HL-60/S4 treated with retinoic acid at 250 ng/mL for 4 days and 3 days (cell line): ENCODE measurements at regions not wholly inside any gene's neighbourhood (a gene's known extent, or its start where the extent isn't known, plus 50 kb on each side); places are given as distances from the start of the nearest gene placed in this dataset.

Experiments used
- in situ Hi-C: fragments of 300-500 bp; cut with MboI; formaldehyde crosslinking; loops from 2 replicates; pipeline ENCODE4 v1.7.0; 2022; ENCODE audit warnings: low sequenced_read_pairs

DNA sequence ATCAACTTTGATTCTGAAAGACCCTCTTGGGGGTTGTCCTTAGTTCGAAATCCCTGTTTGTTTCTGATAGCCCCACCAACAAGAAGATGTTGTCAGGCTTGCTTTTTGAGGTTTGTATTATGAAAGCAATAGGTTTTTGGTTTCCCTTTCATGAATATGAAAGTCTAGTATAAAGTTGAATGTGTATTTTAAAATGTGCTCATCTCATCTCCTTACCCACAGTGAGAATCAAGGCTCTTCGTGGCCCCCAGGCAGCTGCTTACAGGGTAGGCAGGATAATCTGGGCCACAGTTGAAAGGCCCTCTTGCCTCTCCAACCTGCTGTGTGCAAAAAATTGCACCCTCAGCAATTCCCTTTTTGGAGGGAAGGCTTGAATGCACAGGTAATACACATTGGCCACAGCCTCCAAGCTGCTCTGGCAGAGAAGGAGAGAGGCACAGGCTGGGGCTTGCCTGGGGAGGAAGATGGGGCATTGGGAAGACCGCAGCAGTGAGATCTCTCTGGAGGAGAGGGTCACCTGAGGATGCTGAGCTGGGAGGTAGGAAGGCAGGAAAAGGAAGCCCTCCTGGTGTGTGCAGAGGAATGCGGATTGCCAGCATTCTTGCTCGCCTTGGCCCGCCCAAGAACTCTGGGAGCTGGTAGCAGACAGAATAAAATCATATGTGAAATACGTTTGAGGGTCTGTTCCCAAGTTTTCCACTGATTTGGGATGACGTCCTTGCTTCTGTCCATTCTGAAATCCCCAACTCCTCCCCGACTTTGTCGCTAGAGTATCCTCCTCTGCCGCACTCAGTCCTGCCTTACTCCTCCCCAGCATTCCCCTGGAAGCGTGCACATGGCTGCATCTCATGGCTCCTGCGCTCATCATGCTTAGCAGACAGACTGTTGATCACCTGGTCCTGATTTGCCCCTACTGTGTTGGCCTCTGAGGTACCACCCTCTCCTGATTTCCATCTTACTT, 196.4 kb downstream of the RPLP1 start:
- in situ Hi-C loops: no loop called here

DNA sequence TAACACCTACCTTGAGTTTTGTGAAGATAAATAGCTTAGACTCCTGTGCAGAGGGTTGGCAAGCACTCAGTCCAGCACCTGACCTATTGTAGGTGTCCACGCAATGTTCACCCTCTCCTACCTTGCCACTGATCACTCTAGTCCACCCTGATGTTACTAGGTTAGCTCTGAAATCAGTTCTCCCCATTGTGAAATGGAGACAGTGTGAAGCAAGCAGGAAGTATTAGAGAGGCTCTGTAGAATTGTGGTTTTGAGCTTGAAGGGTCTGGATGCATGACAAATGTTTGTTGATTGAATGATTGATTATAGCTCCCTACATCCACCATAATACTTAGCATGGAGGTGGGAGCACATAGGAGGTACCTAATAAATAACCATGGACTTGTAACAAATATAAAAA, 199.7 kb downstream of the RPLP1 start:
- in situ Hi-C loops: no loop called here

DNA sequence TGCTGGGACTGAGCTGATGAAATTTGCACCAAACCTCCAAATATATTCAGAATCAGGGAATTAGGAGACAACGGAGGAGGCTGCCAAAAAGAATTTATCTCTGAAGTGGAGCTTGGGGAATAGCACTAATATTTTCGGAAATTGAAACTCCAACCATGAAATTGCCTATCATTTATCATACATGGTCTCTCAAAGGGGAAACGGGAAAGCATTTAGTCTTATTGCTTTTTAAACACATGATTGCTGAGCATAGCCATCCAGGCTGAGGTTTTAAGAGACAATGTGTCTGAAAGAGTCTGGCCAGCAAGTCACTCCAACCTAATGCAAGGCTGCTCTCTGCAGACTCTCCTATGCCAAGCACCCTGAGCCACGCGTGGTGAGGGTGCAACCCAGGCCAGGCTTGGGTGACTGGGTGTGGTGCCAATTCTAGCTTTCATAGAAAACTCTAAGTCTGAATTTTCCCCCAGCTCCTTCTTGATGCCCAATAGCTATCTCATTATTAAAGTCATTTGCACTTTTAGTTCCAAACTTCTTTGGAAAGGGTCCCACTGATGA, 200.2 kb downstream of the RPLP1 start:
- in situ Hi-C loops: no loop called here

DNA sequence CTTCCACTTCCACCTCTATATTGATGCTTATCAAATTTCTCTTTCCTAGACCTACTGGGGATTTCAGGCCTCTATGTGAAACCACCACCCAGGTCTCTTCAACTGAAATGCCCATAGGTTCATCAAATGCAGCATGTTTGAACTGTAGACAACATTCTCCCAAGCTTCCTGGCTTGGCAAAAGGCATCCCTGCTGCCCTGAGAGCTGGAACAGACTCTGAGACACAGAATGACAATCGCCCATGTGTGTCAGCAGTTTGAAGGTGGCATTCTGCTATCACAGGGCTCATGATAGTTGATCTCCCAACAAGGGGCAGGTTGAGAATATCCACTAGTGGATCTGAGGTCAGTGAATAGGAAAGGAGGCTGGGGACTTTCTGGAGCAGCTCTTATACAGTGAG, 200.7 kb downstream of the RPLP1 start:
- in situ Hi-C loops: no loop called here

DNA sequence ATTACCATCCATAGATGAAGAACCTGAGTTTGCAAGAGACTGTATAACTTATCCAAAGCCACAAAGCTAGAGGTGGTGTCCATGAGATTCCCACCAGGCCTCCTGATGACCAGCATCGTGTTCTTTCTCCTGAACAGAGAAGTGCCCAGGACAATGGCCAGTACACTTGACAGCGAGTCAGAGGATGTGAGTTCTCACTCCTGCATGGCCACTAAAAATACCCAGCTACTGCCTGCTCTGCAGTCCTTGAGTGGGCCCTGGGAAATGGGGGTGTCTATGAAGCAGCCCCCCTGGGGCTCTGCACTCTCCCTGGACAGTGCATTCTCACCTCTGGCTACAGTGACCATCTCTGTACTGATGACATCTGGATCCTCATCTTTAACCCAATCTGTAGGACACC, 201.2 kb downstream of the RPLP1 start:
- in situ Hi-C loops: no loop called here

DNA sequence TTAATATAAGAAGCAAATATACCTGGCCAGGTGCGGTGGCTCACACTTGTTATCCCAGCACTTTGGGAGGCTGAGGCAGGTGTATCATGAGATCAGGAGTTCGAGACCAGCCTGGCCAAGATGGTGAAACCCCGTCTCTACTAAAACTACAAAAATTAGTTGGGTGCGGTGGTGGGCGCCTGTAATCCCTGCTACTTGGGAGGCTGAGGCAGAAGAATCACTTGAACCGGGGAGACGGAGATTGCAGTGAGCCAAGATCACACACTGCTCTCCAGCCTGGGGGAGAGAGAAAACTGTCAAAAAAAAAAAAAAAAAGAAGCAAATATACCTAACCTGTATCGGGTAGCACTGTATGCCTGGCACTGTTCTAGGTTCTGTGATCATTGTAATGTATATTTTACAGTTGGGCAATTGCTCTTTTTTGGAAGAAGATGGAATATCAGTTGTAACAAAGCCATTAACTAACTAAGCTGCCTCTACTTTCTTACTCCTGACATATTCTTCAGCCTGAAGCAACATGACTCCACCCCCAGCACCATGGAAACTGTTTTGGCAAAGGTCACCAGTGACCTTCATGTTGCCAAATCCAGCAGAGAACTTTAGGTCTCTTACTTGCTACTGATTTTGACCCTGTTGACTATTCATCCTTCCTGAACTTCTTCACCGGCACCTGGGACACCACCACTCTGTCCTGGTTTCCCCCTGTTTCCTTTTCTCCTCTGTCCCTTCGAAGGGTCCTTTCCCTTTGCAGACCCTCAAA, 203.8 kb downstream of the RPLP1 start:
- in situ Hi-C loops: no loop called here

DNA sequence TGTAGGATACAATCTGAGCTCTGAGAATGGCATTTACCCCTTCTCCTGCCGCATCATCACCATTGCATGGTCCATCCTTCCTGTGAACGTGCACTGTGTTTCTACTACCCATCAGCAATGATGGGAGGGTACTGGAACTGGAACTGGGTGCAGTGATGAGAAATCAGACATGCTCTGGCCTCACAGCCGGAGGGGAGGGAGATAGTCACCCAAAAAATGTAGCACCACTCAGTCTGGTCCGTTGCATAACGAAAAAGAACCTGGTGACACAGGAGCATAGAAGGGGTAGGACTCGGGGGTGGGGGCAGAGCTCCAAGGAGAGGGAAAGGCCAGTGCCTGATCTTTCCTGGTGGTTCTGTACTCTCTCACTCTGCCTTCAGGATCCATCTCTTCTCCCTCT, 205.0 kb downstream of the RPLP1 start:
- in situ Hi-C loops: no loop called here

DNA sequence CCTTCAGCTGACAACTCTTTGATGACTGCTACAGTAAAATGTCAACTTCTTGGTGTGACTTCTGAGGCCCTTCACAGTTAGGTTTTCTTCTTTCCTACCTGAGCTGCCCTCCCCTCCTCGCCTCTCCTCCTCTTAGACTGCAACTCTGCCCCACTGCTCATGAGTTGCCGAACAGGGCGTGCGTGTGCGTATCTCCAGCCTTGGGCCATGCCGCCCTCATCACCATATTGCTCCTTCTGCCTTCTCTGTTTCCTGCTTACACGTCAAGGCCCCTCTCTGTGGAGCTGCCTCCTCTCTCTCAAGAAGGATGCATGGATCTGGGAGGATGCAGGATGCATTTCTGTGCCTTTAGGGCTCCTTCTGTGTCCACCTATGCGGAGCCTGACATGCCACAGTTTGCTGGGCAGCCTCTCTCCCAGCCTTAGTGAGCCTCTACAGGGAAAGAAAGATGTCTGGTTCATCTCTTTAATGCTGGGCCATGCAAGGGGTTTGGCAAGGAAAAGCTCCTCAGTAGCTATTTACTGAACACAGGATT, 205.9 kb downstream of the RPLP1 start:
- in situ Hi-C loops: no loop called here

DNA sequence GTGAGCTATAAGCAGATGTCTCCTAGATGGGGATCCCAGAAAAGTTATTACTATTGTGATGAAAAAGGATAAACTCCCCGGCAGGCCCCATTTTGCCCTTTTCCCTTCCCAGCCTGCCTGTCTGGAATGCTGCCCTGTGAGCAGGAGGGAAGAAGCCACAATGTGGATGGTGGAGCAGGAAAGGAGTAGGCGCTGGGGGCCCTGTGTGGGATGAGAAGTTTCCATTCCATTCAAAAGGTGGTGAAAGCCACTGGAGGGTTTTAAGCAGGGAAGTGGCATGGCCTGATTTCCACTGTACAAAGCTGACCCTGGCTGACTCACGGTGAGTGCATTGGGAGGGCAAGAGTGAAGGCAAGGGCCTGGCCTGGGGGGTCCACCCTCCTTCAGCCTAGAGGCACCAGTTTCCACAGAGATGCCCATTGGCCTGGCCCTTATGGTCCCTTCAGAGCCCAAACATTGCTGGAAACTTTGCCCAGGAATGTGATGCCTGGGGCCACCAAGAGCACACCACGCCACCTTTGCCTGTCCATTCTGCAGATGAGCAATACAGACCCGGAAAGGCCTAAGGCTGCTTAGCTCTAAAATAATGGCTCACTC, 206.9 kb downstream of the RPLP1 start:
- in situ Hi-C loops: no loop called here

DNA sequence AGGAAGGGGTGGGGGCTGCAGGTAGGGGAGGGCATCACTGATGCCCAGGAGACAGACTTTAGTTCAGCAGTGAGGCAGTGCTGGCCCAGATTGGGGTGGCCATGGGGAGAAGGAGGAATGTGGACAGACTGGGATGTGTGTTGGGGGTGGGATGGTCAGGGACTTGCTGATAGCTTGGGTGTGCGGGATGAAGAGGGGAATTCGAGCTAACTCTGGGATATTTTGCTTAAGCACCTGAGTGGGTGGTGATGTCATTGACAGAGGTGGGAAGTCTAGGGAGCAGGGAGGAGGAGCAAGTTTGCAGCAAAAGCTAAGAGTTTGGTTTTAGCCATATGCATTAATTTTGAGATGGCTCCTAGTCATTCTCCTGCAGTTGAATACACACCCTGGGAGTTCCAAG, 207.5 kb downstream of the RPLP1 start:
- in situ Hi-C loops: no loop called here

DNA sequence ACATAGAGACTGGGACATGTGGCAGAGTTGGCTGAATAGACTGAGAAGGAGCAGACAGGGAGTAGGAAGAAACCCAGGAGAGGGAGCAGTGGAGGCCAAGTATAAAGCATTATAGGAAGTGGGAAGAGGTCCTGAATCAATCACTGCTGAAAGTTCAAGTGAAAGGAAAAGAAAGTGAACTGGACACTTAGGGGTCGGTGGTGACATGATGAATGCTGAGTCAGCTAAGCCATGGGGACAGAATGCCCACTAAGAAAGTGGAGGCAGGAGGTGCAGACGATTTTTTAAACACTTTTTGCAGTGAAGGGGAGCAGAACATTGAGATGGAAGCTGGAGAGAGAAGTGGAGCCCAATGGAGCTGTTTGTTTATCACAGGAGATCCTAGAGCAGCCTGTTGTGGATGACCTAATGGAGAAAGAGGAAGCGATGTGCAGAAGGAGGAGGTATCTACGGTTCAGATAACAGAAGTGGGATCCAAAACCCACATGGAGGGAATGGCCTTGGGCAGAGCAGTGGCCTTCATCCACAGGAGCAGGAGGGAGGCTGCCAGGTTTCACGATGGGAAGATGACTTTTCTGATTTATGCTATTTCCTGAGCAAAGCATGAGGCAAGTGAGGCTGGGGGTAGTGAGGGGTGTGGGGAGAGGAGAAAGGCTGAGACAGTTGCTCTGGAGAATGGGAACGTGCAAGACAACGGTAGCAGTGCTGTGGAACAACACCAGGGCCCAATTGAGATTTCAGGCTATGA, 208.2 kb downstream of the RPLP1 start:
- in situ Hi-C loops: no loop called here

DNA sequence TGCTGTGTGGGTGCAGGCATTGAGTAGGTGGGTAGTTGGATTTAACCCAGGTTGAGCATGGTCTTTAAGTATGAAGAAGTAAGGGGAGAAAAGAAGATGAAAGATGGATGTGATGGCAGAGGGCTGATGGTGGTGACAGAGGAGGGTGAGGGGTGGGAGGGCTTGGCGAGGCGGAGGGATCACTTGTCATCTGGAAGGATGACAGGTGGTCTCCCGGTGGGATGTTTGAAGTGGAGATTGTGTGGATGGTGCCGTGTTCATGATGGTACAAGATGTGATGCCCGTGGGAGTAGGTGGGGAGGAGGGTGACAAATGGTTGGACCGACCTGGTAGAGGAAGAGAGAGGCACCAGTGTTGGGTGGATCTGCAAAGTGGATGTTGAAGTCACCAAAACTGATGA, 208.8 kb downstream of the RPLP1 start:
- in situ Hi-C loops: no loop called here

DNA sequence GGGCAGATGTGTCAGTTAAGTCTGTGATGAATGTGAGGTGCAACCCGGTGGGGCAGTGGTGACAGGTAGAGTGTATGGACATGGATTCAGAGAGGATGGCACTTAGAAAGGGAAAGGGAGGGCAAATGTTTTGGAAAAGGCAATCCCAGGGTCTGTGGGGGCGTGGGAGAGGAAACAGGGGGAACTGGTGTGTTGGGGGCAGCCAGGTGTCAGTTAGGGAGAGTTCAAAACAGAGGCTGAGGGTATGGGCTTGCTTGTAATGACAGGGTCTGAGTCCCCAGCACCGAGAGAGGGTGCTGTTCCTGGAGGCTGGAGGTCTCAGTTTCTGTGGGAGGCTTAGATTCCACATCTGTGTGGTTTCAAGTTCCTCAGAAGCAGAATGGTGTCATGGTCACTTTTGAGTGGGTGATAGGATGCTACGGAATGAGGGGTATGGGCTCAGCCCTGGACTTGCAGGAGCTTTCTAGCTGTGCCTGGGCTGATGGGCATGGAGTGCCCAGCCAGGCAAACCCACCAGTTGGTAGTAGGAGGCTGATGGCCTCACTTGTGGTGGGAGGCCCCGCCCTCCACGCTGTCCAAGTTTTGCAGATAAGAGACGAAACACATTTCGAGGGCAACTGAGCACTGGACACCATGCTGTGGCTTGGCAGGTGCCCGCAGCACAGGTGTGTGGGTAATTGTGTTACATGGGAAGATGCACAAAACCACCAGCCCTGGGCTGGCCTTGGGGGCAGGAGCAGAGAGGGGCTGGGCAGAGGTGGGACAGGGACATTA, 209.4 kb downstream of the RPLP1 start:
- in situ Hi-C loops: no loop called here

DNA sequence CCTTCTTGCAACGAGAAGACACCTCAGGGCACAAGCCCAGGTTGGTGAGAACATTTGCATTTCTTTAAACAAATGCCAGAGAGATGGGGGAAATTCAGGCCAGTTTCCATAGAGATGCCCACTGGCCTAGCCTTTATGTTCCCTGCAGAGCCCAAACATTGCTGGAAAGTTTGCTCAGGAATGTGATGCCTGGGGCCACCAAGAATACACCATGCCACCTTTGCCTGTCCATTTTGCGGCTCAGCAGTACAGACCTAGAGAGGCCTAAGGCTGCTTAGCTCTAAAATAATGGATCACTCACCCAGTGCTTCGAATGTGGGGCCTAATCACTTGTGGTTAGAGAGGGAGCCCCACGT, 210.0 kb downstream of the RPLP1 start:
- in situ Hi-C loops: no loop called here

DNA sequence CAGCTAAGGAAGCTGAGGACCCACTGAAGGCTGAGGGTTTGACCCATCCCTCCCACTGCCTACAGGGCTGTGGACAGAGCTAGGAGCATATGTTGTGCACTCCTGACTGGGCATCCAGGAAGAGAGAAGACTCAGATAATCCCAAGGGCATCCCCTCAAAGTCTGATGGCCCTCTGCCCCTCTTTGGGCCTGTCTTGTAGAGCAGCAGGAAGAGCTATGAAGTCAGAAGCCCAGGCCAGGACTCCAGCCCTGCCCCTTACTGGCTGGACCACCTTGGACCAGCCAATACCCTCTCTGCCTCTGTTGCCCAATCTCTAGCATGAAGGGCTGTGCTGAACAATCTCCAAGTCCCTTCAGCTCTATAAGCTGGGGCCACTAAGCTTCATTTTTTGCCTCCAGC, 210.8 kb downstream of the RPLP1 start:
- in situ Hi-C loops: no loop called here

DNA sequence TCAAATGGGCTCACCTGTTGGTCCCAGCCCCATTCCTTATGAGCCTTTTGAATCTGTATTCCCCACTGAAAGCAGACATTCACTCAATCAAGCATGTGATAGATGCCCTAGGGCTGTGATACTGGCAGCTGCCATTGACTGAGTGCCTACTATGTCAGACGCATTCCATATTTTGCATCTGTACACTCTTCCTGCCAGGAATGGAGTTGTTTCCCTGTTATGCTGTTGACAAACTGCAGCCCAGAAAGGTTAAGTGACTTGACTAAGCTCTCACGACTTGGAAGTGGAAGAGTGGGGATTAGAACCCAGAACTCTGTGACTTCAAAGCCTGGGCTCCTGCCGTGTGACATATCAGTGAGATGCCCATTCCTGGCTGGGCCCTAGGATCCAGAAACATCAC, 211.4 kb downstream of the RPLP1 start:
- in situ Hi-C loops: no loop called here

DNA sequence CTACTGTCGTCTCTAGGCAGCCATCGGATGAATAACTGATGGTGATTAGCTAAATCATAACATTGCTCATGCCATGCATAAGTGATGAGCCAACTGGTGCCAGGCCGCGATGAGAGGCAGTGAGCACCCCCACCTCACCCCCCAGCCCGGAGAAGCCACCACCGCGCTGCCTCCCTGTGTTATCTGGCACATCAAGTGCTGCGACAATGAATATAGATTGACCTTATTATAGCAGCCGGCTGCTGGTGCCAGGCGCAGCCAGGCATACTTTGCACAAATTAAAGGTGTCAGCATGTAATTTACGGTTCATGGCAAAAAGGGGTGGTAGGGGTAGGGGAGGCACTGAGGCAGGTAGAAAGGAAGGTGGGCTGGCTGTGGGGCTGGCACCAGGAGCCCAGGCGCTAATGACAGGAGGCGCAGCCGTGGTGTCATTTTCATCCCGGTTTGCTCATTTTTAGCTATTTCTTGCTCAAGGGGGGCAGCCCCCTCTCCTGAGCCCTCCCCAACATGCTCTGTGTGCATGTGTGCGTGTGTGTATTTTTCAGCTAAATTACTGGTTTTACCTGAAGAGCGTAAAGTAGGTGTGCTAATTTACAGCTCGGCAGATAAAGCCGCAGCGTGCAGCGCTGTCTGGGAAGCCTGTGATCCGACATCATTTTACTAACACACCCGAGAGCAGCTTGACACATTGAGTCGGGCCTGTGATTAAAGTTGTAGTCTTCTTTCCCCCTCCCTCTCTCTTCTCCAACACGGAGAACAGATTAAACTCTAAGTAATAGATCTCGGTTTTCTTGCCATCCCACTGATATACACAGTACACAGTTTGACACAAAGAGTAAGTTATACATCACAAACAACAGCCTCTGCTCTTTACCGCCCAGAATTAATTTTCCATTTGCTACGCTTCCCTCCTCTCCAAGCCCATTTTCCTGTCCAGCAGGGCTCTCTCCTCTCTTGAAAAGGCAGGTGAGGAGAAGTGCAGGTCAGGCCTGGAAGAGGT, 212.3 kb downstream of the RPLP1 start:
- in situ Hi-C loops: no loop called here

DNA sequence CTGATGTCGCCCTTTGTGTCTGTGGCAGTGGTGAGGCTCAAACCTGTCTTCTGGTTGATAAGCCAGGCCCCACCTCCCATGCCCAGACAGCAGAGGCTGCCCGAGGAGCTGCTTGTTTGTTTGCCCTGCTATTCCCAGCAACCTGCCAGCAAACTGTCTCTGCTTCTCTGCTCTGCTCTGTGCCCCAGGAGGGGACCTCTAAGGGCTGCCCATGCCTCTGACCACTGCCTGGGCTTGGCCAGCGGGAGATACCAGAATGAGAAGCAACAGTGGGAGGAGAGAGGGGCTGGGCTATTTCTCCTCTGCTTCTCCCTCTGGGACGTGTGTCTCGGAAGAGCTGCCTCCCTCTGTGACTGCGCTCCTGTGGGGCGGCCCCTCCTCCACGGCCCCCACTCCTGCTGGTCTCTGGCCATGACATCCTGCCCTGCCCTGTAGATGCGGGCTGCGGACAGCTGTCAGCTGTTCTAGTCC, 213.1 kb downstream of the RPLP1 start:
- in situ Hi-C loops: no loop called here
